ENCODE measurements at regions not wholly inside any gene's neighbourhood (a gene's known extent, or its start where the extent isn't known, plus 50 kb on each side); places are given as distances from the start of the nearest gene placed in this dataset.

GRCh38 chr6:104414723-104415122 lies 445.0 kb downstream of the HACE1 start:
- TF ChIP-seq MAX (IDR thresholded peaks at IDR 0.05; ENCODE audit: insufficient read depth, insufficient read length): no peak
- no peak for TF ChIP-seq JUN (IDR thresholded peaks at IDR 0.05; ENCODE audit: borderline replicate concordance, insufficient read depth, insufficient read length, low read depth)
- no peak for TF ChIP-seq POLR2A (IDR thresholded peaks at IDR 0.05; ENCODE audit: low read depth, low read length)
- TF ChIP-seq GATA2 (IDR thresholded peaks at IDR 0.05; ENCODE audit: insufficient read depth, insufficient read length, low read depth, low read length): no peak
- TF ChIP-seq POLR2AphosphoS5 (IDR thresholded peaks at IDR 0.05; ENCODE audit: insufficient read depth, low read depth, low read length): no peak
- TF ChIP-seq EZH2 (IDR thresholded peaks at IDR 0.05; ENCODE audit: borderline replicate concordance, low read depth, low read length, severe bottlenecking): no peak
- no peak for TF ChIP-seq MYC (IDR thresholded peaks at IDR 0.05; ENCODE audit: low read depth, low read length)
- no peak for TF ChIP-seq FOS (IDR thresholded peaks at IDR 0.05; ENCODE audit: borderline replicate concordance, insufficient read depth, low read length)
- no peak for TF ChIP-seq CTCF (IDR thresholded peaks at IDR 0.05; ENCODE audit: extremely low read depth in 1 of 2, insufficient read depth in 1 of 2, low read depth in 1 of 2, low read length in 2 of 2)
- no TSS peak for BruUV-seq (replicated peaks)
- no peaks in the 10 kb centered on the region for H3K9me3 ChIP-seq (replicated peaks; ENCODE audit: control insufficient read depth, insufficient read depth, low read length)
- no peak overlapping the region for H2AFZ ChIP-seq (ENCODE audit: low read depth, low read length)
- no peak for DNase-seq (ENCODE audit: low read depth, low spot score)
- no peak overlapping the region for H3K4me3 ChIP-seq (replicated peaks in 1 of 3; ENCODE audit: insufficient read depth in 1 of 3, low read depth in 1 of 3, low read length in 3 of 3)
- no peaks in the 10 kb centered on the region for H4K20me1 ChIP-seq (replicated peaks; ENCODE audit: control insufficient read depth, extremely low read depth, insufficient read depth, low read length)
- FAIRE-seq: no peak
- no peaks in the 10 kb centered on the region for H3K9me1 ChIP-seq (replicated peaks; ENCODE audit: control insufficient read depth, extremely low read depth, insufficient read depth, low read length)
- H3K4me1 ChIP-seq (ENCODE audit: control insufficient read depth, extremely low read depth, insufficient read depth, low read length): no peaks in the 10 kb centered on the region
- no peaks in the 10 kb centered on the region for H3K27me3 ChIP-seq (ENCODE audit: control insufficient read depth in 2 of 2, insufficient read depth in 2 of 2, low read length in 2 of 2)
- H3K4me2 ChIP-seq (ENCODE audit: insufficient read depth, low read length): no peak overlapping the region
- intact Hi-C loops (cut with micrococcal nuclease) (no loop called here), dilution Hi-C loops (cut with MboI; ENCODE audit: extremely low pct_ligation_motif_present, low sequenced_read_pairs) (no loop called here)
- no peak overlapping the region for H3K27ac ChIP-seq (ENCODE audit: insufficient read depth, low read depth, low read length)
- ChIA-PET POLR2A (interaction anchor here (0.6 kb wide), 1 partner anchor 390 kb away, joined by 3 read pairs; no protein-coding TSS in a partner anchor), CTCF (no interaction called here)
- no peaks in the 10 kb centered on the region for H3K36me3 ChIP-seq (ENCODE audit: control insufficient read depth in 2 of 2, extremely low read depth in 1 of 2, insufficient read depth in 2 of 2, low read length in 2 of 2)
- no peak overlapping the region for H3K9ac ChIP-seq (replicated peaks; ENCODE audit: extremely low read depth, insufficient read depth, low read length)
- H3K79me2 ChIP-seq (ENCODE audit: control insufficient read depth, insufficient read depth, low read length): no peaks in the 10 kb centered on the region

Measured in endothelial cell of umbilical vein (primary cell).